Endothelial cell of umbilical vein (primary cell): ENCODE measurements at regions not wholly inside any gene's neighbourhood (a gene's known extent, or its start where the extent isn't known, plus 50 kb on each side); places are given as distances from the start of the nearest gene placed in this dataset.

Experiments
- CTCF ChIP-seq, 2 donors: IDR thresholded peaks; 1 replicate in 1 of 2; 2 replicates in 1 of 2; pipeline ENCODE4 v1.5.1; 2011; ENCODE audit warnings: low read length in 2 of 2, mild to moderate bottlenecking in 2 of 2, moderate library complexity in 2 of 2, control low read depth in 1 of 2, inconsistent platforms in 1 of 2, low read depth in 1 of 2; ENCODE audit not compliant: insufficient read depth in 1 of 2; ENCODE audit errors: extremely low read depth in 1 of 2
- FOS ChIP-seq: IDR thresholded peaks from 2 replicates; pipeline ENCODE4 v1.6.1; 2011; ENCODE audit warnings: mild to moderate bottlenecking, low read length, moderate library complexity, borderline replicate concordance; ENCODE audit not compliant: insufficient read depth
- GATA2 ChIP-seq: IDR thresholded peaks from 2 replicates; pipeline ENCODE4 v1.7.0; 2011; ENCODE audit warnings: low read depth, mild to moderate bottlenecking, moderate library complexity, mixed read lengths, low read length; ENCODE audit not compliant: insufficient read length, insufficient read depth
- JUN ChIP-seq: IDR thresholded peaks from 2 replicates; pipeline ENCODE4 v1.6.1; 2011; ENCODE audit warnings: borderline replicate concordance, low read depth; ENCODE audit not compliant: insufficient read length, insufficient read depth
- MAX ChIP-seq: IDR thresholded peaks from 2 replicates; pipeline ENCODE4 v1.6.1; 2011; ENCODE audit not compliant: insufficient read depth, insufficient read length
- MYC ChIP-seq: IDR thresholded peaks from one replicate; pipeline ENCODE4 v1.6.1; 2011; ENCODE audit warnings: mild to moderate bottlenecking, low read depth, low read length
- POLR2A ChIP-seq: IDR thresholded peaks from 2 replicates; pipeline ENCODE4 v1.6.1; 2012; ENCODE audit warnings: low read depth, mild to moderate bottlenecking, control low read depth, low read length
- POLR2AphosphoS5 ChIP-seq: IDR thresholded peaks from 2 replicates; pipeline ENCODE4 v1.6.1; 2012; ENCODE audit warnings: low read depth, mild to moderate bottlenecking, control low read depth, low read length, moderate library complexity; ENCODE audit not compliant: insufficient read depth

- no peak for TF ChIP-seq CTCF (IDR thresholded peaks at IDR 0.05; ENCODE audit: extremely low read depth in 1 of 2, insufficient read depth in 1 of 2, low read depth in 1 of 2, low read length in 2 of 2)
- TF ChIP-seq POLR2AphosphoS5, result no peak
- TF ChIP-seq POLR2A, result no peak
- TF ChIP-seq MYC, result no peak
- no peak for TF ChIP-seq JUN
- no peak for TF ChIP-seq MAX
- TF ChIP-seq GATA2, result no peak
- no peak for TF ChIP-seq FOS
Measured at GRCh38 chr6:50457351-50457750, 256.0 kb upstream of the TFAP2D start.
